CD8-positive, alpha-beta memory T cell (primary cell): ENCODE measurements at regions not wholly inside any gene's neighbourhood (a gene's known extent, or its start where the extent isn't known, plus 50 kb on each side); places are given as distances from the start of the nearest gene placed in this dataset.
A peak's percentile ranks its signal among the peaks of the same experiment; 100 is the strongest.

ENCODE experiments used
- CTCF ChIA-PET: fragments of 350-600 bp; sonication (Branson Sonifier 250); formaldehyde crosslinking; loops from one replicate; lab custom pipeline; 2021; ENCODE audit warnings: antibody characterized with exemption; lab: Charles Lee
- POLR2A ChIA-PET: fragments of 350-600 bp; sonication (Branson Sonifier 250); formaldehyde crosslinking; loops from one replicate; lab custom pipeline; 2021; ENCODE audit warnings: antibody characterized with exemption; lab: Charles Lee
- DNase-seq, 5 donors: peaks; one replicate each; pipeline versions ENCODE4 v3.0.0 to v3.0.0-alpha.2; 2020 to 2022; ENCODE audit warnings: mixed read lengths in 1 of 5
- H3K27ac ChIP-seq: one replicate; pipeline ENCODE4 v1.7.0; 2013; ENCODE audit warnings: low read depth, mild to moderate bottlenecking, low read length, moderate library complexity
- H3K27me3 ChIP-seq: 2 replicates; pipeline ENCODE4 v1.7.0; 2013; ENCODE audit warnings: low read length, mild to moderate bottlenecking; ENCODE audit not compliant: insufficient read depth, poor library complexity, severe bottlenecking
- H3K36me3 ChIP-seq: 2 replicates; pipeline ENCODE4 v1.7.0; 2013; ENCODE audit warnings: mild to moderate bottlenecking, low read length, moderate library complexity; ENCODE audit not compliant: insufficient read depth
- H3K4me1 ChIP-seq: 2 replicates; pipeline ENCODE4 v1.7.0; 2013; ENCODE audit warnings: mild to moderate bottlenecking, low read length, moderate library complexity; ENCODE audit not compliant: insufficient read depth
- H3K4me3 ChIP-seq: 2 replicates; pipeline ENCODE4 v1.7.0; 2013; ENCODE audit warnings: mild to moderate bottlenecking, low read length
- H3K9me3 ChIP-seq: 2 replicates; pipeline ENCODE4 v1.7.0; 2013; ENCODE audit warnings: mild to moderate bottlenecking, low read length
- H3K27ac Mint-ChIP-seq, 8 donors: one replicate each; pipeline ENCODE4 v1.8.0; 2020 to 2021; ENCODE audit warnings: mixed read lengths in 8 of 8, mild to moderate bottlenecking in 6 of 8, inconsistent platforms in 3 of 8, moderate library complexity in 3 of 8
- H3K27me3 Mint-ChIP-seq, 2 donors: one replicate each; pipeline ENCODE4 v1.8.0; 2020 to 2021; ENCODE audit warnings: mixed read lengths in 2 of 2, mild to moderate bottlenecking in 1 of 2, moderate library complexity in 1 of 2
- H3K36me3 Mint-ChIP-seq, 3 donors: one replicate each; pipeline ENCODE4 v1.8.0; 2020 to 2021; ENCODE audit warnings: mixed read lengths in 3 of 3, inconsistent platforms in 1 of 3, mild to moderate bottlenecking in 1 of 3
- H3K4me1 Mint-ChIP-seq, 3 donors: one replicate each; pipeline ENCODE4 v1.8.0; 2020 to 2021; ENCODE audit warnings: mixed read lengths in 3 of 3, inconsistent platforms in 1 of 3, mild to moderate bottlenecking in 1 of 3
- H3K4me3 Mint-ChIP-seq, 7 donors: one replicate each; pipeline ENCODE4 v1.8.0; 2020 to 2021; ENCODE audit warnings: mixed read lengths in 7 of 7, mild to moderate bottlenecking in 6 of 7, moderate library complexity in 4 of 7, inconsistent platforms in 2 of 7
- H3K9me3 Mint-ChIP-seq, 5 donors: one replicate each; pipeline ENCODE4 v1.8.0; 2020 to 2022; ENCODE audit warnings: mixed read lengths in 5 of 5, mild to moderate bottlenecking in 3 of 5, moderate library complexity in 2 of 5, inconsistent platforms in 1 of 5

DNA sequence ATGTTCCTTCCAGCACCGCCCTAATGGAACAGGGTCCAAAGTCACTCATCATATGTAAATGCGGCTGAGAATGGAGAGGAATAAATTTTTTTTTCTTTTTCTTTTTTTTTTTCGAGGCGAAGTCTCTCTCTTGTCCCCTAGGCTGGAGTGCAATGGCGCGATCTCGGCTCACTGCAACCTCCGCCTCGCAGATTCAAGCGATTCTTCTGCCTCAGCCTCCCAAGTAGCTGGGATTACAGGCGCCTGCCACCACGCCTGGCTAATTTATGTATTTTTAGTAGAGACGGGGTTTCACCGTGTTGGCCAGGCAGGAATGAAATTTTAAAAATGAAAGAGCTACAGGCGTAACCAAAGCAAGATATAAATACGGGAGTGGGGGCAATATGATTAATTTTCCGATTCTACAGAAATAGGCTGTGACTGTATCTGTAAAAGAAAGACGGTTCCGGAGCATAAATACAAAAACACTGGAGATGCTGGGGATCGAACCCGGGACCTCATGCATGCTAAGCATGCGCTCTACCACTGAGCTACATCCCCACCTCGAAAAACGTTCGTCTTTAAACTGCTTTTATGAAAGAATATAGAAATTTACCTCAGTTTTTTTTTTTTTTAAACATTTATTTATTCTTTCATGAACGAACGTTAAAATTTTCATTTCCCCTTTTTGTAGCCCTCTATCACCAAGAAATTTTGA is 132.2 kb downstream of the GPX5 start:
- peaks cover 20% of the 10 kb centered on the region for H3K27me3 ChIP-seq
- peak overlapping the region; percentile 32 for H3K4me3 ChIP-seq
- peaks cover 0 to 4% (median 0%) of the 10 kb centered on the region in 3 donors for H3K36me3 Mint-ChIP-seq
- no peaks in the 10 kb centered on the region for H3K9me3 ChIP-seq
- no peaks in the 10 kb centered on the region for H3K36me3 ChIP-seq
- peaks cover 46 to 78% of the 10 kb centered on the region in 2 donors for H3K27me3 Mint-ChIP-seq
- peak in 1 of 5 donors; percentile 50 for DNase-seq
- no peak overlapping the region for H3K27ac ChIP-seq
- peak overlapping the region in 1 of 8 donors; percentile 62 for H3K27ac Mint-ChIP-seq
- peaks cover 0 to 6% (median 0%) of the 10 kb centered on the region in 5 donors for H3K9me3 Mint-ChIP-seq
- H3K4me1 Mint-ChIP-seq = peaks cover 11 to 21% (median 20%) of the 10 kb centered on the region in 3 donors
- ChIA-PET POLR2A (interaction anchor here (0.7 kb wide), 1 partner anchor 291 kb away, joined by 4 read pairs; no protein-coding TSS in a partner anchor), CTCF (no interaction called here)
- peaks cover 12% of the 10 kb centered on the region for H3K4me1 ChIP-seq
- peak overlapping the region; percentile 17 to 79 (median 74) for H3K4me3 Mint-ChIP-seq

GRCh38 chr6:28658475-28659249 is 133.0 kb downstream of the GPX5 start:
- H3K27me3 Mint-ChIP-seq = peaks cover 46 to 81% of the 10 kb centered on the region in 2 donors
- Histone ChIP-seq H3K4me3 (no peak overlapping the region), H3K4me1 (peaks cover 12% of the 10 kb centered on the region), H3K9me3 (no peaks in the 10 kb centered on the region), H3K36me3 (no peaks in the 10 kb centered on the region), H3K27ac (no peak overlapping the region), H3K27me3 (peaks cover 20% of the 10 kb centered on the region)
- peaks cover 11 to 21% (median 20%) of the 10 kb centered on the region in 3 donors for H3K4me1 Mint-ChIP-seq
- peak overlapping the region in 3 of 8 donors; percentile 22 to 62 (median 61) for H3K27ac Mint-ChIP-seq
- DNase-seq = no peak
- ChIA-PET POLR2A (interaction anchor here (0.7 kb wide), 1 partner anchor 291 kb away, joined by 4 read pairs; no protein-coding TSS in a partner anchor), CTCF (no interaction called here)
- H3K9me3 Mint-ChIP-seq = peaks cover 0 to 6% (median 0%) of the 10 kb centered on the region in 5 donors
- peak overlapping the region in 5 of 7 donors; percentile 27 to 75 (median 74) for H3K4me3 Mint-ChIP-seq
- H3K36me3 Mint-ChIP-seq = peaks cover 0 to 4% (median 0%) of the 10 kb centered on the region in 3 donors

- no peak for DNase-seq
- Mint-ChIP-seq H3K9me3 (peaks cover 0 to 6% (median 0%) of the 10 kb centered on the region in 5 donors), H3K4me1 (peaks cover 11 to 21% (median 20%) of the 10 kb centered on the region in 3 donors), H3K27me3 (peaks cover 42 to 75% of the 10 kb centered on the region in 2 donors), H3K36me3 (peaks cover 0 to 4% (median 0%) of the 10 kb centered on the region in 3 donors), H3K27ac (peak overlapping the region in 1 of 8 donors; percentile 22), H3K4me3 (no peak overlapping the region)
- H3K4me3 ChIP-seq = no peak overlapping the region
- peaks cover 20% of the 10 kb centered on the region for H3K27me3 ChIP-seq
- ChIA-PET POLR2A (no interaction called here), CTCF (no interaction called here)
- no peaks in the 10 kb centered on the region for H3K36me3 ChIP-seq
- H3K9me3 ChIP-seq = no peaks in the 10 kb centered on the region
- no peak overlapping the region for H3K27ac ChIP-seq
- peaks cover 12% of the 10 kb centered on the region for H3K4me1 ChIP-seq
Measured at GRCh38 chr6:28659250-28659566, 133.5 kb downstream of the GPX5 start.

- H3K27ac Mint-ChIP-seq = no peak overlapping the region
- H3K27ac ChIP-seq = no peak overlapping the region
- peaks cover 12% of the 10 kb centered on the region for H3K4me1 ChIP-seq
- no peaks in the 10 kb centered on the region for H3K36me3 ChIP-seq
- H3K9me3 Mint-ChIP-seq = peaks cover 0 to 6% (median 0%) of the 10 kb centered on the region in 5 donors
- POLR2A ChIA-PET = no interaction called here
- H3K4me3 ChIP-seq = no peak overlapping the region
- no peaks in the 10 kb centered on the region for H3K9me3 ChIP-seq
- peaks cover 20% of the 10 kb centered on the region for H3K27me3 ChIP-seq
- peaks cover 37 to 70% of the 10 kb centered on the region in 2 donors for H3K27me3 Mint-ChIP-seq
- H3K4me1 Mint-ChIP-seq = peaks cover 11 to 21% (median 20%) of the 10 kb centered on the region in 3 donors
- DNase-seq = no peak
- H3K36me3 Mint-ChIP-seq = peaks cover 0 to 4% (median 0%) of the 10 kb centered on the region in 3 donors
- no peak overlapping the region for H3K4me3 Mint-ChIP-seq
- CTCF ChIA-PET = no interaction called here
Measured at GRCh38 chr6:28661097-28661713, 135.5 kb downstream of the GPX5 start.

- Histone ChIP-seq H3K4me3 (no peak overlapping the region), H3K36me3 (no peaks in the 10 kb centered on the region), H3K27me3 (no peaks in the 10 kb centered on the region), H3K27ac (no peak overlapping the region), H3K4me1 (no peaks in the 10 kb centered on the region), H3K9me3 (no peaks in the 10 kb centered on the region)
- Mint-ChIP-seq H3K27me3 (peaks cover 9 to 52% of the 10 kb centered on the region in 2 donors), H3K27ac (no peak overlapping the region), H3K4me1 (no peaks in the 10 kb centered on the region), H3K4me3 (no peak overlapping the region), H3K36me3 (no peaks in the 10 kb centered on the region), H3K9me3 (no peaks in the 10 kb centered on the region)
- ChIA-PET POLR2A (no interaction called here), CTCF (no interaction called here)
- no peak for DNase-seq
Measured at GRCh38 chr6:28664870-28665396, 139.3 kb downstream of the GPX5 start.

DNA sequence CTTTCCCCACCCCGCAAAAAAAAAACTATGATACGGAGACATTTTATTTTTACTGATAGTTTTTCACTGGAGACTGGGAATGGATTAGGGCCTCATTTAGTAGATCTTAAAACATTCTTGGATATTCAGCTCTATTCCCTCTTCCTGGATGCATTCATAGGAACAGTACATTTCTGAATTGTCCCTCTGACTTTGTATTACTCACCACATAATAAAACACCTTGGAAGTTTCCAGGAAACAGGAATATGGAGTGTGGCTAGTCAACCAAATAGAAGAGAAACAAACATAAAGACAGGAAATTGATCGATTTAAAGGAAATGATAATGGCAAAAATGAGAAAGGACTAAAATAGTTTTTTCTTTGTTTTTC is 147.7 kb downstream of the GPX5 start:
- peaks cover 9% of the 10 kb centered on the region for H3K4me1 ChIP-seq
- CTCF ChIA-PET = no interaction called here
- Mint-ChIP-seq H3K36me3 (no peaks in the 10 kb centered on the region), H3K4me1 (peaks cover 5 to 14% (median 12%) of the 10 kb centered on the region in 3 donors), H3K27ac (peak overlapping the region in 1 of 8 donors; percentile 67), H3K9me3 (peaks cover 0 to 5% (median 0%) of the 10 kb centered on the region in 5 donors), H3K27me3 (peaks cover 40 to 71% of the 10 kb centered on the region in 2 donors), H3K4me3 (peak overlapping the region in 1 of 7 donors; percentile 28)
- DNase-seq = no peak
- H3K27ac ChIP-seq = no peak overlapping the region
- H3K9me3 ChIP-seq = no peaks in the 10 kb centered on the region
- POLR2A ChIA-PET = no interaction called here
- peaks cover 11% of the 10 kb centered on the region for H3K27me3 ChIP-seq
- no peaks in the 10 kb centered on the region for H3K36me3 ChIP-seq
- no peak overlapping the region for H3K4me3 ChIP-seq

GRCh38 chr6:28673787-28674671 is 148.3 kb downstream of the GPX5 start:
- Histone ChIP-seq H3K27me3 (peaks cover 11% of the 10 kb centered on the region), H3K36me3 (no peaks in the 10 kb centered on the region), H3K9me3 (no peaks in the 10 kb centered on the region), H3K4me3 (no peak overlapping the region), H3K27ac (no peak overlapping the region), H3K4me1 (peaks cover 9% of the 10 kb centered on the region)
- H3K9me3 Mint-ChIP-seq = peaks cover 0 to 5% (median 0%) of the 10 kb centered on the region in 5 donors
- H3K27me3 Mint-ChIP-seq = peaks cover 41 to 69% of the 10 kb centered on the region in 2 donors
- ChIA-PET CTCF (no interaction called here), POLR2A (interaction anchor here (0.5 kb wide), 1 partner anchor 274 kb away, joined by 7 read pairs; the partner anchor contains the start of gene ZSCAN12)
- no peaks in the 10 kb centered on the region for H3K36me3 Mint-ChIP-seq
- peak overlapping the region in 1 of 8 donors; percentile 67 for H3K27ac Mint-ChIP-seq
- H3K4me3 Mint-ChIP-seq = peak overlapping the region in 3 of 7 donors; percentile 0 to 43 (median 24)
- H3K4me1 Mint-ChIP-seq = peaks cover 5 to 14% (median 12%) of the 10 kb centered on the region in 3 donors
- no peak for DNase-seq
